NCI-H128 (cell line): ENCODE measurements at regions not wholly inside any gene's neighbourhood (a gene's known extent, or its start where the extent isn't known, plus 50 kb on each side); places are given as distances from the start of the nearest gene placed in this dataset.

Source experiments
- DNase-seq: peaks from one replicate; lab custom pipeline; 2025; ENCODE audit not compliant: unreplicated experiment; lab: John Stamatoyannopoulos, UW

GRCh38 chr3:113136071-113136470 lies 75.3 kb upstream of the BOC start:
- no peak for DNase-seq

- DNase-seq: no peak
Measured at GRCh38 chr3:113136544-113136943, 74.8 kb upstream of the BOC start.

DNA sequence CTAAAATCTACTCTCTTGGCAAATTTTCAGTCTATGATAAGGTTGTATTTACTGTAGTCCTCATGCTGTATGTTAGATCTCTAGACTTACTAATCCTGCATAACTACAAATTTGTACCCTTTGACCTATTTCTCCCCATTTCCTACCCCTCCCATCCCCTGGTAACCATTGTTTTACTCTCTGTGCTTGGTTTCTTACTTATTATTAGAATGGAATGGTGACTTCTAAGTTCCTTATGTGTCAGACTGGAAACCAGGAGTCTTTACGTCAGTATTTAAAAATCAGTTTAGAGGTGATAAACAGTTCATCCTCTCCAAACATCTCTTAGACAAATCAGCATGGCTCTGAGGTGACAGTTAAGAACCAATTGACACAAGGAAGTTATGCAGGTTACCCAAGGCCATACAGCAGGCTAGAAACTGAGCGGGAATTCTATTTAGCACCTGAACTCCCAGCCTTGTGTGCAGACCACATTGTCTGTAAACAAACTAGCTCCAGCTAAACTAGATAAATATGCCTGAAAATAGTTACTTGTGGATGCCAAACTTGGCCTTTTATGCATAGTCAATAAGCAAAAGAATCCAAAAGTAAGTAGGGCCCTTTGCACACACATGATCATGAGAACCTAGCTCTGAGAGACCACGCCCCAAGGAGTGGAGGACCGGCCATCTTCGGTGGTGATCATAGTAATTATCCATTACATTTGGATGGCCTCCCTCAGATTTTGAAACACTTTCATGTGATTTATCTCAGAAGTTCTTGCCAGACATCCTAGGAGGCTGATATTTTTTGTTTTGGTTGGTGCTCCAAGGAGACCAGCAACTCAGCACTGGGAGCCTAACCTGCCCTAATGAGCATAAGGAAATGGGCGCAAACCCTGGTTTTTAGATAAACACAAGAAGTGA lies 72.3 kb upstream of the BOC start:
- DNase-seq: no peak

- no peak for DNase-seq
Measured at GRCh38 chr3:113140876-113141275, 70.5 kb upstream of the BOC start.

DNA sequence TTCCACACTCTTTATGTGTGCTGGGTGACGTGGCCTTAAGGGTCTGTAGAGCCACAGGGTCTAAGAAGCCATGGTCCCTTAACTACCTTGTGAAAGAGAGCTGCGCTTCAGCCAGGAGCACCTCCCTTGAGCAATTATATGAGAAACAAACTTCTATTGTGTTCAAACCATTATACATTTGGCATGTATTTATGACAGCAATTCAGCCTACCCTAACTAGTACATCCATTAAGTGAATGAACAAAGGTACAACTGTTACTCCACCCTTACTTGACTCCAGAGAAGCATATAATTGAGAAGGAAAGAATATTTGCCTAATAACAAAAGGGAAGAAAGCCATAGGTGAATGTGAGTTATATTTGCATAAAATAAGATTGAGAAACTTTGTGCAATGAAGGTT lies 69.8 kb upstream of the BOC start:
- DNase-seq: no peak

GRCh38 chr3:113142476-113142875 lies 68.9 kb upstream of the BOC start:
- DNase-seq: no peak

GRCh38 chr3:113143353-113143752 lies 68.0 kb upstream of the BOC start:
- DNase-seq: no peak

- no peak for DNase-seq
Measured at GRCh38 chr3:113147681-113148261, 63.6 kb upstream of the BOC start.

DNA sequence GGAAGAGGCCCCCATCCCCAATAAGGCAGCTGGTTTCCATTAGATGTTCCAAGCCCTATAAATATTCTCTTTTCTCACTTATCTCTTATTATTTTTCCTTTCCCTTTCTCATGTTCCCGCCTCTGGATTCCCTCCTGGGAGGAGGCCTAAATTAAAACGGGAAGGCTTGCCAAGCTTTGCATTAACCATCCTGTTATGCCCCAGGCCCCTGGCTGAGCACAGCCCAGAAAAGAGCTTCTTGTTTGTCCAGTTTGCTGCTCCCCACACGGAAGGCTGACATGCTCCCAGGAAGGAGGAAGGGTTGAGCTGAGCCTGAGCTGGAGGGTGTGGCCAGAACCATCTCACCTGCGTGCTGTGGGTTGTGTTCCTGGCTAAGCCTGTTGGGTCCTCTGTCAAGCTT lies 63.1 kb upstream of the BOC start:
- DNase-seq: peak; percentile 74

GRCh38 chr3:113150250-113150649 lies 61.1 kb upstream of the BOC start:
- DNase-seq: no peak

GRCh38 chr3:113151461-113152031 lies 59.8 kb upstream of the BOC start:
- DNase-seq: peak; percentile 54

DNA sequence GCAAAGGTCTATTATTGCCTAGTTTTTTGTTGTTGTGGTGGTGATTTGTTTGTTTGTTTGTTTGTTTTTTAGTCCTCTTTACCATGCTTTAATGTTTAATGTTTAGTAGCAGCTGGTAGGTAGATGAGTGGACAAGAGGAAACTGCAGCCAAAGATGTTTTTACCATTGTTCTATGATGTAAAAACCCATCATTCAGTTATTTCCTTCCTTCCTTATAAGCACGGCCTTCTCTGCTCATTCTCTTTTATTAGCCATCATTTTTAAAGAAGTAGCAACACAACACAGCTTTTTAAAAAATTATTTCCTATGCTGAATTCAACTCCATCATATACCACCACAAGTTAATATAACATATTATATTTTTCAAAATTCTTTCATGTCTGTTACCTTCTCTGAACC lies 58.5 kb upstream of the BOC start:
- DNase-seq: no peak

- DNase-seq: no peak
Measured at GRCh38 chr3:113153499-113154107, 57.8 kb upstream of the BOC start.

DNA sequence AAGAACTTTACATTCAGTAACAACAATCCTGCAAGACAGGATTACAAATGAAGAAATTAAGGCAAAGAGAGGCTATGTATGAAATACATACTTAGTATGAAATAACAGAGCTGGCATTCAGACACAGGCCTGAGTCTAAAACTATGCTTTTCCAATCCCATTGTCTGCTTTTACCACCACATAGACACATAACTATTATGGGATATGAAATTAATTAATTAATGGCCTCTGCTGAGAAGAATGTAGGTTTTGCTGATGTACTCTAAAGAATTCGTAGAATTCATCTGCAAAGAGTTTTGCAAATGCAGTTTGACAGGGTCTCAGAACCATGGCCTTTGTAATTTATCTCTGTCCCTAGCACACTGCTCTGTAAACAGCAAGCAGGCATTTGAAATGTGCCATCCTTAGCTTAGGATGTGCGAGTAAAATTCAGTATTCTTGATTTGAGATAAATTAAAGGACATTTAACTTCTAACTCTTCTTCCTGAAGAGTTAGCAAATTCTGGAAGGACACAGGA lies 54.5 kb upstream of the BOC start:
- DNase-seq: no peak

GRCh38 chr3:113157408-113158030 lies 53.8 kb upstream of the BOC start:
- no peak for DNase-seq

DNA sequence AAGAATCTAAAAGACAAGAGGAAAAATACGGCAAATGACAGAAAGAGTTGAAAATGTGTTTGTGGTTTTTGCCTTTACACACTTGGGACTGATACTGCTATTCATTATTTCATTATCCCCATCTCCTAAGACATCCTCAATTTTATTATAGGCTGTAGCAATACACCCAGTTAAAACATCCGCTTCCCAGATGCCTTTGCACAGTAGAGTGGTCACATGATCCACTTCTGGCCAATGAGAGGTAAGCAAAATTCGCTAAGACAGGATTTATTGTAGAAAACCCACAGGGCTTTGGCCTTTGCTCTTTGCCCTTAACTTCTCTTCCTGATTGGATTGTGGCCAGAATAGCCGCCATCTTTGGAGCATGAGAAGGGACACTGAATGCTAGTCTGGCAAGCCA lies 53.2 kb upstream of the BOC start:
- DNase-seq: no peak
